ENCODE measurements at regions not wholly inside any gene's neighbourhood (a gene's known extent, or its start where the extent isn't known, plus 50 kb on each side); places are given as distances from the start of the nearest gene placed in this dataset.

- Histone ChIP-seq H3K4me1 (no peaks in the 10 kb centered on the region), H3K36me3 (no peaks in the 10 kb centered on the region), H3K27ac (no peak overlapping the region), H3K4me3 (no peak overlapping the region), H3K9me3 (no peaks in the 10 kb centered on the region), H3K27me3 (no peaks in the 10 kb centered on the region)
- no peak for DNase-seq (ENCODE audit: low spot score)
- no peak for TF ChIP-seq CTCF (IDR thresholded peaks at IDR 0.05)
Observed at GRCh38 chr1:238143038-238143437, 252.3 kb upstream of the ZP4 start.

GRCh38 chr1:238141353-238141752, 250.6 kb upstream of the ZP4 start:
- Histone ChIP-seq H3K4me3 (no peak overlapping the region), H3K27me3 (no peaks in the 10 kb centered on the region), H3K9me3 (no peaks in the 10 kb centered on the region), H3K27ac (no peak overlapping the region), H3K36me3 (no peaks in the 10 kb centered on the region), H3K4me1 (no peaks in the 10 kb centered on the region)
- TF ChIP-seq CTCF (IDR thresholded peaks at IDR 0.05) = no peak
- DNase-seq (ENCODE audit: low spot score) = no peak

GRCh38 chr1:238139713-238140112, 249.0 kb upstream of the ZP4 start:
- Histone ChIP-seq H3K4me3 (no peak overlapping the region), H3K4me1 (no peaks in the 10 kb centered on the region), H3K27me3 (no peaks in the 10 kb centered on the region), H3K9me3 (no peaks in the 10 kb centered on the region), H3K27ac (no peak overlapping the region), H3K36me3 (no peaks in the 10 kb centered on the region)
- no peak for DNase-seq (ENCODE audit: low spot score)
- TF ChIP-seq CTCF (IDR thresholded peaks at IDR 0.05) = no peak

GRCh38 chr1:238138059-238138626, 247.4 kb upstream of the ZP4 start:
- no peak overlapping the region for H3K27ac ChIP-seq
- H3K36me3 ChIP-seq = no peaks in the 10 kb centered on the region
- H3K27me3 ChIP-seq = no peaks in the 10 kb centered on the region
- no peaks in the 10 kb centered on the region for H3K4me1 ChIP-seq
- H3K9me3 ChIP-seq = no peaks in the 10 kb centered on the region
- DNase-seq (ENCODE audit: low spot score) = no peak
- TF ChIP-seq CTCF (IDR thresholded peaks at IDR 0.05) = no peak
- H3K4me3 ChIP-seq = no peak overlapping the region

GRCh38 chr1:238135708-238136664, 245.3 kb upstream of the ZP4 start:
- Histone ChIP-seq H3K27ac (no peak overlapping the region), H3K36me3 (no peaks in the 10 kb centered on the region), H3K27me3 (no peaks in the 10 kb centered on the region), H3K9me3 (no peaks in the 10 kb centered on the region), H3K4me3 (no peak overlapping the region), H3K4me1 (no peaks in the 10 kb centered on the region)
- TF ChIP-seq CTCF (IDR thresholded peaks at IDR 0.05) = no peak
- DNase-seq (ENCODE audit: low spot score) = no peak
